GM21381 (cell line): ENCODE measurements at regions not wholly inside any gene's neighbourhood (a gene's known extent, or its start where the extent isn't known, plus 50 kb on each side); places are given as distances from the start of the nearest gene placed in this dataset.

ENCODE experiments used
- ATAC-seq: cut with Tn5 transposase; IDR thresholded peaks from one replicate; pipeline ENCODE4 v1.9.1; 2021; ENCODE audit warnings: mild to moderate bottlenecking, moderate library complexity; ENCODE audit not compliant: unreplicated experiment

GRCh38 chr6:54056105-54056504 is 55.1 kb upstream of the MLIP start:
- ATAC-seq, result no peak

- ATAC-seq, result no peak
These were observed 54.2 kb upstream of the MLIP start for GRCh38 chr6:54057058-54057457.

GRCh38 chr6:54058236-54058635 is 53.0 kb upstream of the MLIP start:
- ATAC-seq, result no peak

GRCh38 chr6:54059683-54060082 is 51.6 kb upstream of the MLIP start:
- ATAC-seq, result no peak

- no peak for ATAC-seq
These were observed 51.0 kb upstream of the MLIP start for GRCh38 chr6:54060286-54060685.
